ENCODE measurements at regions not wholly inside any gene's neighbourhood (a gene's known extent, or its start where the extent isn't known, plus 50 kb on each side); places are given as distances from the start of the nearest gene placed in this dataset.

GRCh38 chr15:57897870-57898269 is 167.6 kb downstream of the ALDH1A2 start:
- Histone ChIP-seq H3K27me3 (ENCODE audit: insufficient read depth, low read length) (no peaks in the 10 kb centered on the region), H3K4me1 (ENCODE audit: insufficient read depth, low read length) (no peaks in the 10 kb centered on the region), H3K4me2 (ENCODE audit: insufficient read depth, low read length) (no peak overlapping the region), H2AFZ (ENCODE audit: low read length) (no peak overlapping the region), H3K9me3 (ENCODE audit: low read depth, low read length) (no peaks in the 10 kb centered on the region), H3K27ac (ENCODE audit: low read depth, low read length) (no peak overlapping the region), H4K20me1 (ENCODE audit: insufficient read depth, low read length) (no peaks in the 10 kb centered on the region), H3K79me2 (ENCODE audit: insufficient read depth, low read length) (no peaks in the 10 kb centered on the region), H3K36me3 (ENCODE audit: insufficient read depth, low read length) (no peaks in the 10 kb centered on the region), H3K4me3 (ENCODE audit: insufficient read depth, low read length) (no peak overlapping the region)
- TF ChIP-seq CTCF (IDR thresholded peaks at IDR 0.05; ENCODE audit: extremely low read depth, low read depth, low read length) = no peak
- no peak for DNase-seq (ENCODE audit: insufficient read length, low spot score, missing footprints)

GRCh38 chr15:57902155-57902554 is 163.4 kb downstream of the ALDH1A2 start:
- no peak for TF ChIP-seq CTCF (IDR thresholded peaks at IDR 0.05; ENCODE audit: extremely low read depth, low read depth, low read length)
- no peaks in the 10 kb centered on the region for H3K79me2 ChIP-seq (ENCODE audit: insufficient read depth, low read length)
- H3K27ac ChIP-seq (ENCODE audit: low read depth, low read length) = no peak overlapping the region
- no peaks in the 10 kb centered on the region for H3K4me1 ChIP-seq (ENCODE audit: insufficient read depth, low read length)
- no peak overlapping the region for H3K4me3 ChIP-seq (ENCODE audit: insufficient read depth, low read length)
- no peaks in the 10 kb centered on the region for H3K9me3 ChIP-seq (ENCODE audit: low read depth, low read length)
- H3K4me2 ChIP-seq (ENCODE audit: insufficient read depth, low read length) = no peak overlapping the region
- H3K27me3 ChIP-seq (ENCODE audit: insufficient read depth, low read length) = no peaks in the 10 kb centered on the region
- DNase-seq (ENCODE audit: insufficient read length, low spot score, missing footprints) = no peak
- no peaks in the 10 kb centered on the region for H4K20me1 ChIP-seq (ENCODE audit: insufficient read depth, low read length)
- H3K36me3 ChIP-seq (ENCODE audit: insufficient read depth, low read length) = no peaks in the 10 kb centered on the region
- no peak overlapping the region for H2AFZ ChIP-seq (ENCODE audit: low read length)

All from osteoblast (primary cell).